ENCODE measurements at regions not wholly inside any gene's neighbourhood (a gene's known extent, or its start where the extent isn't known, plus 50 kb on each side); places are given as distances from the start of the nearest gene placed in this dataset.

- TF ChIP-seq SMAD4 (CRISPR knock-in tag; IDR thresholded peaks at IDR 0.05): no peak
- no peak for TF ChIP-seq JAZF1 (CRISPR knock-in tag; IDR thresholded peaks at IDR 0.05)
- no peak for TF ChIP-seq ZSCAN18 (CRISPR knock-in tag; IDR thresholded peaks at IDR 0.05)
- TF ChIP-seq ERG (CRISPR knock-in tag; IDR thresholded peaks at IDR 0.05): no peak
- no peak for TF ChIP-seq NFE2L1 (CRISPR knock-in tag; IDR thresholded peaks at IDR 0.05)
- no peak for TF ChIP-seq TEAD4 (CRISPR knock-in tag; IDR thresholded peaks at IDR 0.05)
- no peak for TF ChIP-seq ZNF425 (CRISPR knock-in tag; conservative IDR thresholded peaks at IDR 0.05)
Observed at GRCh38 chr2:219877728-219878127, 250.3 kb downstream of the SLC4A3 start (continued).

GRCh38 chr2:219878516-219878915 lies 251.1 kb downstream of the SLC4A3 start:
- Mint-ChIP-seq H3K4me1 (peaks cover 30% of the 10 kb centered on the region), H3K4me3 (no peak overlapping the region), H3K9me3 (peaks cover 10% of the 10 kb centered on the region; the same call in 1 of the 2 replicates), H3K27me3 (ENCODE audit: low read depth) (no peaks in the 10 kb centered on the region; the same call in 1 of the 2 replicates), H3K27ac (no peak overlapping the region), H3K36me3 (peaks cover 4% of the 10 kb centered on the region; the same call in 1 of the 2 replicates)
- no peak for ATAC-seq
- ChIA-PET CTCF (no interaction called here), POLR2A (no interaction called here)
- DNase-seq (ENCODE audit: low spot score): no peak
- TF ChIP-seq MLX (CRISPR knock-in tag; IDR thresholded peaks at IDR 0.05) (no peak), IRF2 (CRISPR knock-in tag; IDR thresholded peaks at IDR 0.05; ENCODE audit: borderline replicate concordance, low read depth) (no peak), SP1 (CRISPR knock-in tag; conservative IDR thresholded peaks at IDR 0.05) (no peak), USF1 (CRISPR knock-in tag; IDR thresholded peaks at IDR 0.05) (no peak), ZBTB43 (CRISPR knock-in tag; IDR thresholded peaks at IDR 0.05) (no peak), CTCF (IDR thresholded peaks at IDR 0.05) (no peak), AFF4 (CRISPR knock-in tag; IDR thresholded peaks at IDR 0.05; ENCODE audit: borderline replicate concordance) (no peak), NR3C1 (CRISPR knock-in tag; conservative IDR thresholded peaks at IDR 0.05; ENCODE audit: low read depth) (no peak), FOXK1 (CRISPR knock-in tag; IDR thresholded peaks at IDR 0.05) (no peak), ZNF671 (CRISPR knock-in tag; IDR thresholded peaks at IDR 0.05) (no peak), USF2 (CRISPR knock-in tag; IDR thresholded peaks at IDR 0.05) (no peak), ZNF317 (CRISPR knock-in tag; IDR thresholded peaks at IDR 0.05; ENCODE audit: borderline replicate concordance, low read depth) (no peak), ZBTB21 (CRISPR knock-in tag; IDR thresholded peaks at IDR 0.05; ENCODE audit: borderline replicate concordance) (no peak), MXD4 (CRISPR knock-in tag; IDR thresholded peaks at IDR 0.05; ENCODE audit: borderline replicate concordance) (no peak), ZSCAN18 (CRISPR knock-in tag; IDR thresholded peaks at IDR 0.05) (no peak)

Data from WTC11 (cell line).